GM23248 (cell line): ENCODE measurements at regions not wholly inside any gene's neighbourhood (a gene's known extent, or its start where the extent isn't known, plus 50 kb on each side); places are given as distances from the start of the nearest gene placed in this dataset.

Source experiments
- DNase-seq: peaks from one replicate; pipeline ENCODE4 v3.0.0-alpha.2; 2015
- H2AFZ ChIP-seq: fragments of 200-600 bp; sonication (generic); 2 replicates; pipeline ENCODE4 v1.6.1; 2016; ENCODE audit warnings: antibody characterized with exemption
- H3F3A ChIP-seq: fragments of 200-600 bp; sonication (generic); 2 replicates; pipeline ENCODE4 v1.6.1; 2016; ENCODE audit warnings: mild to moderate bottlenecking, antibody characterized with exemption, mixed run types; ENCODE audit not compliant: insufficient read depth
- H3K27ac ChIP-seq: fragments of 200-600 bp; sonication (generic); 2 replicates; pipeline ENCODE4 v1.5.1; 2016; ENCODE audit warnings: mild to moderate bottlenecking
- H3K27me3 ChIP-seq: fragments of 200-600 bp; sonication (generic); replicated peaks from 2 replicates; pipeline ENCODE4 v1.6.1; 2016; ENCODE audit warnings: mild to moderate bottlenecking; ENCODE audit not compliant: insufficient read depth
- H3K36me3 ChIP-seq: fragments of 200-600 bp; sonication (generic); 2 replicates; pipeline ENCODE4 v1.6.1; 2016; ENCODE audit warnings: low read depth, mild to moderate bottlenecking
- H3K4me1 ChIP-seq: fragments of 200-600 bp; sonication (generic); 2 replicates; pipeline ENCODE4 v1.6.1; 2016; ENCODE audit warnings: mild to moderate bottlenecking; ENCODE audit not compliant: insufficient read depth
- H3K4me2 ChIP-seq: fragments of 200-600 bp; sonication (generic); one replicate; pipeline ENCODE4 v1.6.1; 2016; ENCODE audit warnings: mild to moderate bottlenecking; ENCODE audit not compliant: unreplicated experiment
- H3K4me3 ChIP-seq: fragments of 200-600 bp; sonication (generic); 2 replicates; pipeline ENCODE4 v1.5.1; 2016; ENCODE audit warnings: mild to moderate bottlenecking
- H3K79me2 ChIP-seq: fragments of 200-600 bp; sonication (generic); 2 replicates; pipeline ENCODE4 v1.6.1; 2016; ENCODE audit warnings: mild to moderate bottlenecking; ENCODE audit not compliant: insufficient read depth
- H3K9ac ChIP-seq: fragments of 200-600 bp; sonication (generic); 2 replicates; pipeline ENCODE4 v1.6.1; 2016; ENCODE audit warnings: mild to moderate bottlenecking
- H3K9me2 ChIP-seq: fragments of 200-600 bp; sonication (generic); 2 replicates; pipeline ENCODE4 v1.6.1; 2016; ENCODE audit warnings: mixed run types, mild to moderate bottlenecking, moderate library complexity; ENCODE audit not compliant: insufficient read depth
- H3K9me3 ChIP-seq: fragments of 200-600 bp; sonication (generic); one replicate; pipeline ENCODE4 v1.6.1; 2017; ENCODE audit warnings: low read depth
- H4K20me1 ChIP-seq: fragments of 200-600 bp; sonication (generic); 2 replicates; pipeline ENCODE4 v1.6.0; 2016; ENCODE audit not compliant: insufficient read depth
- EZH2 ChIP-seq: fragments of 200-600 bp; sonication (generic); IDR thresholded peaks from 2 replicates; pipeline ENCODE4 v1.6.1; 2018; ENCODE audit warnings: antibody characterized with exemption, mild to moderate bottlenecking; ENCODE audit not compliant: insufficient read depth, poor library complexity, severe bottlenecking
- EZH2phosphoT487 ChIP-seq: fragments of 200-600 bp; sonication (generic); IDR thresholded peaks from 2 replicates; pipeline ENCODE4 v1.6.1; 2018; ENCODE audit warnings: antibody characterized with exemption, moderate library complexity, mild to moderate bottlenecking, low read depth; ENCODE audit not compliant: insufficient read depth
- WGBS, 2 experiments: methylation state at CpG; one replicate each; pipeline ENCODE4 v1.1.6; 2015 to 2017; ENCODE audit warnings: low lambda C conversion rate in 2 of 2, low coverage in 1 of 2; ENCODE audit errors: missing lambda C conversion rate in 2 of 2; 5-methylcytosine and 5-hydroxymethylcytosine counted together
- in situ Hi-C: fragments of 300-500 bp; cut with MboI; formaldehyde crosslinking; loops from 2 replicates; pipeline ENCODE4 v1.15.0; 2020

- no peaks in the 10 kb centered on the region for H4K20me1 ChIP-seq
- H3K4me2 ChIP-seq: no peak overlapping the region
- H2AFZ ChIP-seq: no peak overlapping the region
- H3K79me2 ChIP-seq: no peaks in the 10 kb centered on the region
- DNase-seq: peak; percentile 17
- no peaks in the 10 kb centered on the region for H3K9me3 ChIP-seq
- TF ChIP-seq EZH2 (no peak), EZH2phosphoT487 (no peak)
- no peak overlapping the region for H3K27ac ChIP-seq
- no peaks in the 10 kb centered on the region for H3K4me1 ChIP-seq
- 57 to 62% methylated on average over 2 of the region's 2 CpGs for WGBS, 2 experiments
- no peaks in the 10 kb centered on the region for H3F3A ChIP-seq
- in situ Hi-C loops: no loop called here
- H3K36me3 ChIP-seq: no peaks in the 10 kb centered on the region
- no peak overlapping the region for H3K4me3 ChIP-seq
- H3K27me3 ChIP-seq: no peaks in the 10 kb centered on the region
- no peaks in the 10 kb centered on the region for H3K9me2 ChIP-seq
- H3K9ac ChIP-seq: no peak overlapping the region
Observed at GRCh38 chr3:87987952-87988351, 70.9 kb downstream of the CGGBP1 start.

DNA sequence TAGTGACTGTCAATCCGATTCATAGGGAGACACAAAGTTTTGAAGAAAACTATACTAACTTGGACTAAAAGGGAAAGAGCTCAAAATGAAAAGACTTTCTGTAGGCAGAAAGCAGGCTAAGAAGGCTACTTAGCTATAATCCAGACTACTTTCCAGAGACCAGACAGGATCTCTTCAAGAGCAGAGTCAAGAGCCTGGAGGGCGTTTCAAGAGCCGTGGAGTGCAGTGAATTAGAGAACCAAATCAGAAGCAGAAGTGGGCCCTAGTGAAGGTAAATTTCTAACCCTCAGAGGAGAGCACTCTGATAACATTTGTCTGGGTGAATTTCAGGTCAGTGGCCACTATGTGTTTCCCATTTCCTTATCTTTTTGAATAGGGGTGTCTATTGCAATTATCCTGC, 76.4 kb downstream of the CGGBP1 start:
- Histone ChIP-seq H3K79me2 (no peaks in the 10 kb centered on the region), H3K9ac (no peak overlapping the region), H3F3A (no peaks in the 10 kb centered on the region), H2AFZ (no peak overlapping the region), H3K4me1 (no peaks in the 10 kb centered on the region), H3K4me3 (no peak overlapping the region), H3K4me2 (no peak overlapping the region), H4K20me1 (no peaks in the 10 kb centered on the region), H3K9me3 (no peaks in the 10 kb centered on the region), H3K36me3 (no peaks in the 10 kb centered on the region), H3K9me2 (no peaks in the 10 kb centered on the region), H3K27me3 (no peaks in the 10 kb centered on the region), H3K27ac (no peak overlapping the region)
- no peak for DNase-seq
- TF ChIP-seq EZH2 (no peak), EZH2phosphoT487 (no peak)
- WGBS, 2 experiments: 40 to 42% methylated on average over 3 of the region's 3 CpGs
- in situ Hi-C loops: no loop called here

GRCh38 chr3:87979527-87979926, 79.3 kb downstream of the CGGBP1 start:
- Histone ChIP-seq H3K4me3 (no peak overlapping the region), H3K4me1 (no peaks in the 10 kb centered on the region), H3K79me2 (no peaks in the 10 kb centered on the region), H2AFZ (no peak overlapping the region), H3K4me2 (no peak overlapping the region), H3K9me3 (no peaks in the 10 kb centered on the region), H3K36me3 (no peaks in the 10 kb centered on the region), H3K9ac (no peak overlapping the region), H3K27ac (no peak overlapping the region), H3F3A (no peaks in the 10 kb centered on the region), H3K27me3 (0 out of 2 replicates have a peak, but pooled peaks cover 4% of the 10 kb centered on the region), H3K9me2 (no peaks in the 10 kb centered on the region), H4K20me1 (no peaks in the 10 kb centered on the region)
- DNase-seq: no peak
- in situ Hi-C loops: no loop called here
- 53 to 54% methylated on average over 4 of the region's 4 CpGs for WGBS, 2 experiments
- TF ChIP-seq EZH2: no peak
- no peak for TF ChIP-seq EZH2phosphoT487

- no peak for TF ChIP-seq EZH2phosphoT487
- no peak for TF ChIP-seq EZH2
- Histone ChIP-seq H3K4me1 (no peaks in the 10 kb centered on the region), H3K36me3 (no peaks in the 10 kb centered on the region), H3K9me3 (no peaks in the 10 kb centered on the region), H3K79me2 (no peaks in the 10 kb centered on the region), H3K4me3 (no peak overlapping the region), H3K27me3 (0 out of 2 replicates have a peak, but pooled peaks cover 4% of the 10 kb centered on the region), H3K4me2 (no peak overlapping the region), H3K9ac (no peak overlapping the region), H4K20me1 (no peaks in the 10 kb centered on the region), H3K27ac (no peak overlapping the region), H2AFZ (no peak overlapping the region), H3K9me2 (no peaks in the 10 kb centered on the region), H3F3A (no peaks in the 10 kb centered on the region)
- DNase-seq: no peak
- in situ Hi-C loops: no loop called here
- 31 to 38% methylated on average over 1 of the region's 1 CpG for WGBS, 2 experiments
Observed at GRCh38 chr3:87977765-87978164, 81.0 kb downstream of the CGGBP1 start.

DNA sequence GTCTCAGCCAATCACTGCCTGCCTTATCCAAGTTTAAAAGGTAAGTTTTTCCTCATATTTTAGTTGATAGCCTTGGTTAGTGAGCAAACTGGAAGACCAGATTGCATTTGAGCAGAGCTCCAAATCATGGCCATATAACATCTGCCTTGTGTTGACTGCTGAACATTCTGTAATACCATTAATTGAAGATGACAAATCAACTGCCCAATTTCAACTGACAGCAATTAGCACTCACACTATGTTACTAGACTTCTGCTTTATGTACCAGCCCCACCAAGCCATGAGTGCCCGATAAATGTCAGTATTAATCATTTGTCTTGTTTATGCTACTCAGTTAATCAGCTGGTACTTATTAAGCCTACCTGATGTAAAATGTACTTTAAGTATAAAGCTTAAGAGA, 83.1 kb downstream of the CGGBP1 start:
- Histone ChIP-seq H3K79me2 (no peaks in the 10 kb centered on the region), H3K27me3 (0 out of 2 replicates have a peak, but pooled peaks cover 4% of the 10 kb centered on the region), H3K9me3 (no peaks in the 10 kb centered on the region), H3K4me3 (no peak overlapping the region), H3K36me3 (no peaks in the 10 kb centered on the region), H4K20me1 (no peaks in the 10 kb centered on the region), H3K4me2 (no peak overlapping the region), H2AFZ (no peak overlapping the region), H3K9me2 (no peaks in the 10 kb centered on the region), H3K9ac (no peak overlapping the region), H3K27ac (no peak overlapping the region), H3F3A (no peaks in the 10 kb centered on the region), H3K4me1 (no peaks in the 10 kb centered on the region)
- 0% methylated on average over 1 of the region's 1 CpG for WGBS, 2 experiments
- no peak for DNase-seq
- in situ Hi-C loops: no loop called here
- no peak for TF ChIP-seq EZH2
- TF ChIP-seq EZH2phosphoT487: no peak
